ENCODE measurements at regions not wholly inside any gene's neighbourhood (a gene's known extent, or its start where the extent isn't known, plus 50 kb on each side); places are given as distances from the start of the nearest gene placed in this dataset.

- ChIA-PET RAD21 (ENCODE audit: low non-redundant PET in 1 of 2, low total read pairs in 2 of 2, uncharacterized antibody in 2 of 2, unreplicated experiment in 2 of 2) (no interaction called here), CTCF (no interaction called here), POLR2A (no interaction called here)
- TF ChIP-seq CEBPB (IDR thresholded peaks at IDR 0.05; ENCODE audit: low read depth) (no peak), ZFX (IDR thresholded peaks at IDR 0.05) (no peak), POLR2A (IDR thresholded peaks at IDR 0.05; ENCODE audit: borderline replicate concordance, extremely low read depth, insufficient read depth, insufficient read length) (no peak), REST (IDR thresholded peaks at IDR 0.05; ENCODE audit: low read depth) (no peak)
- Histone ChIP-seq H3K27ac (ENCODE audit: low read depth, low read length) (no peak overlapping the region), H3K9me2 (ENCODE audit: insufficient read depth) (no peaks in the 10 kb centered on the region), H3K4me2 (ENCODE audit: low read length) (no peak overlapping the region), H3K4me1 (ENCODE audit: control insufficient read depth in 1 of 2, insufficient read depth in 2 of 2, low read length in 2 of 2) (no peaks in the 10 kb centered on the region), H3K79me2 (ENCODE audit: insufficient read depth, low read length) (no peaks in the 10 kb centered on the region), H3K36me3 (ENCODE audit: control insufficient read depth in 1 of 2, insufficient read depth in 2 of 2, low read length in 2 of 2) (no peaks in the 10 kb centered on the region), H3K4me3 (replicated peaks in 1 of 2; ENCODE audit: low read depth in 1 of 2, low read length in 2 of 2) (no peak overlapping the region), H3K27me3 (ENCODE audit: insufficient read depth, low read length) (peaks cover 5% of the 10 kb centered on the region; the same call in 1 of the 2 replicates), H3K9me3 (ENCODE audit: control insufficient read depth in 1 of 2, insufficient read depth in 1 of 2, low read depth in 1 of 2, low read length in 2 of 2) (no peaks in the 10 kb centered on the region), H3K9ac (ENCODE audit: low read length) (no peak overlapping the region), H2AFZ (ENCODE audit: low read depth, low read length, poor library complexity, severe bottlenecking) (no peak overlapping the region), H4K20me1 (ENCODE audit: insufficient read depth) (no peaks in the 10 kb centered on the region)
- DNase-seq (ENCODE audit: low read depth, low spot score) (no peak), ATAC-seq (no peak)
- no TSS peak for BruUV-seq (replicated peaks)
- intact Hi-C loops (cut with micrococcal nuclease), result no loop called here
Measured at GRCh38 chr12:124230789-124231188, 64.1 kb upstream of the RFLNA start.

- no TSS peak for BruUV-seq (replicated peaks)
- H3K9me2 ChIP-seq (ENCODE audit: insufficient read depth), result no peaks in the 10 kb centered on the region
- H3K4me1 ChIP-seq (ENCODE audit: control insufficient read depth in 1 of 2, insufficient read depth in 2 of 2, low read length in 2 of 2), result peaks cover 0 to 5% of the 10 kb centered on the region in 2 experiments; a peak in 1 of 4 replicates
- no peak for DNase-seq (ENCODE audit: low read depth, low spot score)
- H3K36me3 ChIP-seq (ENCODE audit: control insufficient read depth in 1 of 2, insufficient read depth in 2 of 2, low read length in 2 of 2), result no peaks in the 10 kb centered on the region
- intact Hi-C loops (cut with micrococcal nuclease), result no loop called here
- ChIA-PET CTCF (no interaction called here), POLR2A (no interaction called here), RAD21 (ENCODE audit: low non-redundant PET in 1 of 2, low total read pairs in 2 of 2, uncharacterized antibody in 2 of 2, unreplicated experiment in 2 of 2) (no interaction called here)
- H3K9me3 ChIP-seq (ENCODE audit: control insufficient read depth in 1 of 2, insufficient read depth in 1 of 2, low read depth in 1 of 2, low read length in 2 of 2), result no peaks in the 10 kb centered on the region
- H3K79me2 ChIP-seq (ENCODE audit: insufficient read depth, low read length), result no peaks in the 10 kb centered on the region
- no peak overlapping the region for H3K9ac ChIP-seq (ENCODE audit: low read length)
- H3K4me3 ChIP-seq (replicated peaks in 1 of 2; ENCODE audit: low read depth in 1 of 2, low read length in 2 of 2), result no peak overlapping the region
- TF ChIP-seq FOSL1 (IDR thresholded peaks at IDR 0.05; ENCODE audit: low read depth), result no peak
- no peak for TF ChIP-seq CTCF (IDR thresholded peaks at IDR 0.05 in 2 of 3, conservative IDR thresholded peaks at IDR 0.05 in 1 of 3; ENCODE audit: borderline replicate concordance in 1 of 3, insufficient read depth in 1 of 3, low read depth in 2 of 3, low read length in 2 of 3)
- no peak for TF ChIP-seq POLR2A (IDR thresholded peaks at IDR 0.05; ENCODE audit: borderline replicate concordance, extremely low read depth, insufficient read depth, insufficient read length)
- no peaks in the 10 kb centered on the region for H3K27me3 ChIP-seq (ENCODE audit: insufficient read depth, low read length)
- ATAC-seq, result no peak
- no peak overlapping the region for H3K4me2 ChIP-seq (ENCODE audit: low read length)
- no peak overlapping the region for H2AFZ ChIP-seq (ENCODE audit: low read depth, low read length, poor library complexity, severe bottlenecking)
- H4K20me1 ChIP-seq (ENCODE audit: insufficient read depth), result no peaks in the 10 kb centered on the region
- no peak overlapping the region for H3K27ac ChIP-seq (ENCODE audit: low read depth, low read length)
Measured at GRCh38 chr12:124231980-124232653, 62.8 kb upstream of the RFLNA start.
